A673 (cell line): ENCODE measurements at regions not wholly inside any gene's neighbourhood (a gene's known extent, or its start where the extent isn't known, plus 50 kb on each side); places are given as distances from the start of the nearest gene placed in this dataset.

Source experiments
- BruUV-seq: library from RNA; stranded (reverse); fragments of 400-500 nt; replicated peaks from 2 replicates; lab custom pipeline; 2021; lab: Mats Ljungman, UMichigan
- CTCF ChIA-PET: fragments of 300-600 bp; sonication (Branson Sonifier 250); formaldehyde crosslinking; loops from one replicate; lab custom pipeline; 2022; ENCODE audit warnings: antibody characterized with exemption; lab: Charles Lee
- POLR2A ChIA-PET: fragments of 300-600 bp; sonication (Branson Sonifier 250); formaldehyde crosslinking; loops from one replicate; lab custom pipeline; 2022; ENCODE audit warnings: antibody characterized with exemption; ENCODE audit not compliant: low non-redundant PET; lab: Charles Lee
- DNase-seq: peaks from one replicate; pipeline ENCODE4 v3.0.0-alpha.2; 2015; ENCODE audit warnings: low spot score
- H3K27ac ChIP-seq: fragments of 200-600 bp; sonication (generic); 2 replicates; pipeline ENCODE4 v1.5.1; 2016; ENCODE audit warnings: mixed run types, low read depth, mild to moderate bottlenecking, mixed read lengths, antibody characterized with exemption, low read length; ENCODE audit not compliant: poor library complexity, severe bottlenecking
- H3K27me3 ChIP-seq: fragments of 200-600 bp; sonication (generic); replicated peaks from 2 replicates; pipeline ENCODE4 v1.6.1; 2017; ENCODE audit warnings: mixed run types, low read depth, mild to moderate bottlenecking, mixed read lengths, antibody characterized with exemption, low read length; ENCODE audit not compliant: insufficient read depth, poor library complexity
- H3K36me3 ChIP-seq: fragments of 200-600 bp; sonication (generic); 2 replicates; pipeline ENCODE4 v1.6.1; 2016; ENCODE audit warnings: mixed run types, mild to moderate bottlenecking, mixed read lengths, antibody characterized with exemption, low read length; ENCODE audit not compliant: insufficient read depth, poor library complexity, severe bottlenecking
- H3K4me1 ChIP-seq: fragments of 200-600 bp; sonication (generic); 2 replicates; pipeline ENCODE4 v1.6.1; 2017; ENCODE audit warnings: mixed run types, mild to moderate bottlenecking, mixed read lengths, antibody characterized with exemption, low read length; ENCODE audit not compliant: insufficient read depth, poor library complexity, severe bottlenecking
- H3K4me3 ChIP-seq: fragments of 200-600 bp; sonication (generic); 2 replicates; pipeline ENCODE4 v1.5.1; 2016; ENCODE audit warnings: low read depth, mixed run types, mild to moderate bottlenecking, mixed read lengths, low read length; ENCODE audit not compliant: poor library complexity, severe bottlenecking
- H3K9me3 ChIP-seq: fragments of 200-600 bp; sonication (generic); 2 replicates; pipeline ENCODE4 v1.6.1; 2016; ENCODE audit warnings: mixed run types, low read depth, mild to moderate bottlenecking, mixed read lengths, antibody characterized with exemption, low read length; ENCODE audit not compliant: poor library complexity, severe bottlenecking
- EZH2 ChIP-seq: fragments of 200-600 bp; sonication (generic); IDR thresholded peaks from 2 replicates; pipeline ENCODE4 v1.6.1; 2017; ENCODE audit warnings: borderline replicate concordance, low read depth, mild to moderate bottlenecking, mixed read lengths, antibody characterized with exemption, low read length; ENCODE audit not compliant: poor library complexity, severe bottlenecking
- intact Hi-C: fragments of 100-400 bp; cut with micrococcal nuclease; formaldehyde crosslinking; loops from one replicate; pipeline ENCODE4 v1.10.0; 2022; ENCODE audit not compliant: unreplicated experiment
- TF ChIP-seq, protein P1 (sequence below): fragments of 300-800, 200-600 bp; sonication (generic); conservative IDR thresholded peaks from 2 replicates; pipeline ENCODE4 v1.5.1; 2017; ENCODE audit warnings: low read depth, mild to moderate bottlenecking, antibody characterized with exemption, low read length, moderate library complexity, mixed read lengths

DNA sequence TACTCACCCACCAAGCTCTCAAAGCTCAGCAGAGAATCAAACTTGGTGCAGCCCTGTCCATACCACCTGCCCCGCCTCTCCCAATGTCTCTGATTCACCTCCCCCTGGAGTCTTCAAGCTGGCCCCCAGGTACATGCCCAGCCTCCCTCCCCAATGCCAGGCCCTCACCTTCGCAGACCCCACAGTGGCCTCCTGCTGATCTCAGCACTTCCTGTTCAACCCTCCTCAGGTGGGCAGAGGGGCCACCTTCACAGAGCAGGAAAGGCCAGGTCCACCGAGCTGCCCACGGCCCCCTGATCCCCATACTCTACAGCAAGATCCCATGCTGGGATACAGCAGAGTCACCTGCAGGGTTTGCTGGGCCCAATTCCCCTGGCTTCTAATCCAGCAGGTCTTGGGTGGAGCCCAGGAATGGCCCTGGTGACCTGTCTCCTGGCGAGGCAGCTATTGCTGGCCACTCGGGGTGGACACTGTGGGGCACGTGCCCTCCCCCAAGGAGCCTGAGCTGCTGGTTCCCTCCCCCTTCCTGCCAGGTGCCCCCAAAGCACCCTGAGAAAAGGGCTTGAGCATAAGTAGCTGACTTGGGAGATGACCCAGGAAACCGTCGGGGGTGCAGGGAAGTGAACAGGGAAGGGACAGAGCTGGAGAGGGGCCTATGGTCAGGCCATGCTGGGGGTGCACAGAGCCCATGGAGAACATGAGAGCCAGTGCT is 150.7 kb downstream of the BRD1 start:
- no peak for TF ChIP-seq EZH2
- TF ChIP-seq, protein P1, sequence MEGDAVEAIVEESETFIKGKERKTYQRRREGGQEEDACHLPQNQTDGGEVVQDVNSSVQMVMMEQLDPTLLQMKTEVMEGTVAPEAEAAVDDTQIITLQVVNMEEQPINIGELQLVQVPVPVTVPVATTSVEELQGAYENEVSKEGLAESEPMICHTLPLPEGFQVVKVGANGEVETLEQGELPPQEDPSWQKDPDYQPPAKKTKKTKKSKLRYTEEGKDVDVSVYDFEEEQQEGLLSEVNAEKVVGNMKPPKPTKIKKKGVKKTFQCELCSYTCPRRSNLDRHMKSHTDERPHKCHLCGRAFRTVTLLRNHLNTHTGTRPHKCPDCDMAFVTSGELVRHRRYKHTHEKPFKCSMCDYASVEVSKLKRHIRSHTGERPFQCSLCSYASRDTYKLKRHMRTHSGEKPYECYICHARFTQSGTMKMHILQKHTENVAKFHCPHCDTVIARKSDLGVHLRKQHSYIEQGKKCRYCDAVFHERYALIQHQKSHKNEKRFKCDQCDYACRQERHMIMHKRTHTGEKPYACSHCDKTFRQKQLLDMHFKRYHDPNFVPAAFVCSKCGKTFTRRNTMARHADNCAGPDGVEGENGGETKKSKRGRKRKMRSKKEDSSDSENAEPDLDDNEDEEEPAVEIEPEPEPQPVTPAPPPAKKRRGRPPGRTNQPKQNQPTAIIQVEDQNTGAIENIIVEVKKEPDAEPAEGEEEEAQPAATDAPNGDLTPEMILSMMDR = no peak
- Histone ChIP-seq H3K9me3 (no peaks in the 10 kb centered on the region), H3K27me3 (peaks cover 39% of the 10 kb centered on the region), H3K27ac (no peak overlapping the region), H3K4me1 (no peaks in the 10 kb centered on the region), H3K36me3 (no peaks in the 10 kb centered on the region), H3K4me3 (no peak overlapping the region)
- intact Hi-C loops = no loop called here
- BruUV-seq = no TSS peak
- ChIA-PET CTCF (no interaction called here), POLR2A (no interaction called here)
- DNase-seq = no peak

DNA sequence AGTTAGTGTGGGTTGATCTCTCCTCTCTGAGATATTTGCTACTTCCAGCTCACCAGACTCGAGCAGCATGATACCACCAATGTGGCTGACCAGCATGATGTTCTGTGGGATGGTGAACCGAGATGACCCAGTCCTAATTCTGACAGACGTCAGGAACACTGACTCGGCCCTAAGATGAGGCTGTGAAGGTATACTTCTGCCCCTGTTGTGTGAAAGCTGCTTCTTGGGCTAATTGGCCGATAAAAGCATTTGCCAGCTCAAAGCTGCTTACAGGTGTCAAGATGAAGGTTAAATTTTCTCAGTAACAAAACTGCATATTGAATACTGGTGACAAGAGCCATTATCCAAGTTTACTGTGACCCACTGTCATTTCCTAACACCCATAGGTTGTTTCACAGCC is 151.4 kb downstream of the BRD1 start:
- Histone ChIP-seq H3K36me3 (no peaks in the 10 kb centered on the region), H3K27me3 (peaks cover 46% of the 10 kb centered on the region), H3K4me3 (no peak overlapping the region), H3K9me3 (no peaks in the 10 kb centered on the region), H3K27ac (no peak overlapping the region), H3K4me1 (no peaks in the 10 kb centered on the region)
- ChIA-PET CTCF (no interaction called here), POLR2A (no interaction called here)
- DNase-seq = no peak
- no TSS peak for BruUV-seq
- intact Hi-C loops = no loop called here
- no peak for TF ChIP-seq EZH2
- TF ChIP-seq, protein P1 = no peak

DNA sequence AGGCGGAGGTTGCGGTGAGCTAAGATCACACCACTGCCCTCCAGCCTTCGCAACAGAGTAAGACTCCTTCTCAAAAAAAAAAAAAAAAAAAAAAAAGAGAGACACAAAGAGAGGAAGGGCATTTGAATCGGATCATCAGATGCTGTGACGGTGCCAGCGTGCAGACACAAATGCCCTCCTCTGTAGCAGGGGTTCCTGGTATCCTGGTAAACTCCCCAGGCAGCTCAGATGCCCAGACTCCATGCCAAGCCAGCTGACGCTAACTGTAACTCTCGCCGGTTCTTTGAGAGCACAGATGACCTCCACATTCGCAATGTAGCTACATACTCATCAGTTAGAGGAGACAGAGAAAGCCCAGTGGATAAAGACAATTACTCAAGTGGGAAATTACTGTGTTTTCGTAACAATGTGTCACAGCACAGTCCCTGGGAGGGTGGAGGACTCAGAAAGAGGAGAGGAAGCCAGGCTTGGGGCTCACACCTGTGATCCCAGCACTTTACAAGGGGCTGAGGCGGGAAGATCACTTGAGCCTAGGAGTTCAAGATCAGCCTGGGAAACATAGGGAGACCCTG is 153.1 kb downstream of the BRD1 start:
- Histone ChIP-seq H3K27ac (no peak overlapping the region), H3K27me3 (peaks cover 57% of the 10 kb centered on the region), H3K36me3 (no peaks in the 10 kb centered on the region), H3K4me1 (peaks cover 8% of the 10 kb centered on the region), H3K4me3 (no peak overlapping the region), H3K9me3 (peaks cover 1% of the 10 kb centered on the region)
- no TSS peak for BruUV-seq
- intact Hi-C loops = no loop called here
- ChIA-PET CTCF (no interaction called here), POLR2A (no interaction called here)
- TF ChIP-seq EZH2 = no peak
- TF ChIP-seq, protein P1 = no peak
- DNase-seq = no peak
